ENCODE measurements at regions not wholly inside any gene's neighbourhood (a gene's known extent, or its start where the extent isn't known, plus 50 kb on each side); places are given as distances from the start of the nearest gene placed in this dataset.

- TF ChIP-seq CTCF (IDR thresholded peaks at IDR 0.05) (no peak), POLR2A (IDR thresholded peaks at IDR 0.05) (no peak), POLR2AphosphoS5 (IDR thresholded peaks at IDR 0.05) (no peak), EP300 (IDR thresholded peaks at IDR 0.05) (no peak)
Observed at GRCh38 chr18:65239787-65240186, 511.0 kb upstream of the CDH7 start.
